ENCODE measurements at regions not wholly inside any gene's neighbourhood (a gene's known extent, or its start where the extent isn't known, plus 50 kb on each side); places are given as distances from the start of the nearest gene placed in this dataset.

- Histone ChIP-seq H3K27me3 (no peaks in the 10 kb centered on the region), H3K9me3 (no peaks in the 10 kb centered on the region), H3K36me3 (no peaks in the 10 kb centered on the region), H3K4me1 (ENCODE audit: insufficient read depth) (no peaks in the 10 kb centered on the region), H3K27ac (no peak overlapping the region), H3K4me3 (no peak overlapping the region)
- intact Hi-C loops (cut with DNase I): no loop called here
- no peak for DNase-seq
- TF ChIP-seq POLR2A (IDR thresholded peaks at IDR 0.05) (no peak), EP300 (IDR thresholded peaks at IDR 0.05) (no peak), CTCF (IDR thresholded peaks at IDR 0.05) (no peak)
- 84 to 91% (median 88%) methylated on average over 4 of the region's 4 CpGs for WGBS, 3 donors
These were observed 554.4 kb upstream of the MEX3C start for GRCh38 chr18:51751901-51752300.

- no peak for DNase-seq
- 68 to 76% (median 72%) methylated on average over 5 of the region's 5 CpGs for WGBS, 3 donors
- TF ChIP-seq POLR2A (IDR thresholded peaks at IDR 0.05): no peak
These were observed 556.0 kb upstream of the MEX3C start for GRCh38 chr18:51753365-51754057.

GRCh38 chr18:51754566-51754965, 557.1 kb upstream of the MEX3C start:
- TF ChIP-seq POLR2A (IDR thresholded peaks at IDR 0.05) (no peak), EP300 (IDR thresholded peaks at IDR 0.05) (no peak), CTCF (IDR thresholded peaks at IDR 0.05) (no peak)
- 19 to 32% (median 24%) methylated on average over 4 of the region's 4 CpGs for WGBS, 3 donors
- Histone ChIP-seq H3K9me3 (no peaks in the 10 kb centered on the region), H3K27ac (no peak overlapping the region), H3K36me3 (no peaks in the 10 kb centered on the region), H3K27me3 (no peaks in the 10 kb centered on the region), H3K4me1 (ENCODE audit: insufficient read depth) (no peaks in the 10 kb centered on the region), H3K4me3 (no peak overlapping the region)
- DNase-seq: no peak
- intact Hi-C loops (cut with DNase I): no loop called here

More at GRCh38 chr18:51753365-51754057, 556.0 kb upstream of the MEX3C start:
- Histone ChIP-seq H3K27me3 (no peaks in the 10 kb centered on the region), H3K36me3 (no peaks in the 10 kb centered on the region), H3K9me3 (no peaks in the 10 kb centered on the region), H3K4me3 (no peak overlapping the region), H3K27ac (no peak overlapping the region), H3K4me1 (ENCODE audit: insufficient read depth) (no peaks in the 10 kb centered on the region)
- intact Hi-C loops (cut with DNase I): no loop called here

GRCh38 chr18:51757255-51757924, 559.9 kb upstream of the MEX3C start:
- Histone ChIP-seq H3K4me3 (no peak overlapping the region), H3K9me3 (no peaks in the 10 kb centered on the region), H3K27ac (no peak overlapping the region), H3K27me3 (no peaks in the 10 kb centered on the region), H3K4me1 (ENCODE audit: insufficient read depth) (no peaks in the 10 kb centered on the region), H3K36me3 (no peaks in the 10 kb centered on the region)
- intact Hi-C loops (cut with DNase I): no loop called here
- TF ChIP-seq EP300 (IDR thresholded peaks at IDR 0.05) (no peak), CTCF (IDR thresholded peaks at IDR 0.05) (no peak), POLR2A (IDR thresholded peaks at IDR 0.05) (no peak)
- 61 to 70% (median 66%) methylated on average over 5 of the region's 5 CpGs for WGBS, 3 donors
- no peak for DNase-seq

- no peak overlapping the region for H3K4me3 ChIP-seq
- H3K27me3 ChIP-seq: no peaks in the 10 kb centered on the region
- H3K36me3 ChIP-seq: no peaks in the 10 kb centered on the region
- DNase-seq: no peak
- no peak for TF ChIP-seq EP300 (IDR thresholded peaks at IDR 0.05)
- H3K4me1 ChIP-seq (ENCODE audit: insufficient read depth): no peaks in the 10 kb centered on the region
- WGBS, 3 donors: 44 to 58% (median 55%) methylated on average over 1 of the region's 1 CpG
- intact Hi-C loops (cut with DNase I): no loop called here
- no peak overlapping the region for H3K27ac ChIP-seq
- H3K9me3 ChIP-seq: no peaks in the 10 kb centered on the region
These were observed 564.9 kb upstream of the MEX3C start for GRCh38 chr18:51762373-51762772.

All from ovary (tissue), 7 donors.